Right hindlimb (tissue), 1 donor: ENCODE measurements at regions not wholly inside any gene's neighbourhood (a gene's known extent, or its start where the extent isn't known, plus 50 kb on each side); places are given as distances from the start of the nearest gene placed in this dataset.

Experiments used
- DNase-seq: peaks from one replicate; pipeline ENCODE4 v3.0.0-alpha.2; 2018

- DNase-seq, result no peak
Observed at GRCh38 chr5:133681896-133682295, 69.6 kb upstream of the FSTL4 start.

- DNase-seq, result no peak
Observed at GRCh38 chr5:133680830-133681565, 68.7 kb upstream of the FSTL4 start.

- no peak for DNase-seq
Observed at GRCh38 chr5:133679534-133679933, 67.2 kb upstream of the FSTL4 start.

- DNase-seq, result no peak
Observed at GRCh38 chr5:133675376-133676154, 63.2 kb upstream of the FSTL4 start.

- no peak for DNase-seq
Observed at GRCh38 chr5:133670336-133670735, 58.0 kb upstream of the FSTL4 start.

GRCh38 chr5:133669472-133669871 is 57.1 kb upstream of the FSTL4 start:
- no peak for DNase-seq

- no peak for DNase-seq
Observed at GRCh38 chr5:133668458-133668857, 56.1 kb upstream of the FSTL4 start.

GRCh38 chr5:133667217-133667616 is 54.9 kb upstream of the FSTL4 start:
- no peak for DNase-seq

GRCh38 chr5:133665571-133665970 is 53.2 kb upstream of the FSTL4 start:
- no peak for DNase-seq

- DNase-seq, result no peak
Observed at GRCh38 chr5:133664422-133664821, 52.1 kb upstream of the FSTL4 start.

- DNase-seq, result no peak
Observed at GRCh38 chr5:133663397-133664054, 51.2 kb upstream of the FSTL4 start.

GRCh38 chr5:133662578-133662977 is 50.2 kb upstream of the FSTL4 start:
- DNase-seq, result no peak
